ENCODE measurements at regions not wholly inside any gene's neighbourhood (a gene's known extent, or its start where the extent isn't known, plus 50 kb on each side); places are given as distances from the start of the nearest gene placed in this dataset.

DNA sequence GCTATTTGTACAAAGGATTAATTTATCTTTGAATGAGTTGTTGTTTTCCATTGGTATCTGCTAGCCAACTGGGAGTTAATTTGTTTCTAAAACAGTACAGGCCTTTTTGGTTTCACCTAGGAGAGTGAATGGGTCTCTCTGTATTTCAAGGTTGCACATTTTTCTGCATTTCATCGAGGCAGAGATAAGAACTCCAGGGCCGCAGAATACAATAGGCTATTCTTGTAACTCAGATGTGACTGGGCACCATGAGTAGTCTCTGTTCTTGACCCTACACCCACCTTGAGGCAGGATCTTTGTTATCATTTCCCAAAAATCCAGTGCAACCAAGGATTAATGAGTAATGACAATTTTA, 51.7 kb upstream of the OR9Q1 start:
- TF ChIP-seq, protein P1, sequence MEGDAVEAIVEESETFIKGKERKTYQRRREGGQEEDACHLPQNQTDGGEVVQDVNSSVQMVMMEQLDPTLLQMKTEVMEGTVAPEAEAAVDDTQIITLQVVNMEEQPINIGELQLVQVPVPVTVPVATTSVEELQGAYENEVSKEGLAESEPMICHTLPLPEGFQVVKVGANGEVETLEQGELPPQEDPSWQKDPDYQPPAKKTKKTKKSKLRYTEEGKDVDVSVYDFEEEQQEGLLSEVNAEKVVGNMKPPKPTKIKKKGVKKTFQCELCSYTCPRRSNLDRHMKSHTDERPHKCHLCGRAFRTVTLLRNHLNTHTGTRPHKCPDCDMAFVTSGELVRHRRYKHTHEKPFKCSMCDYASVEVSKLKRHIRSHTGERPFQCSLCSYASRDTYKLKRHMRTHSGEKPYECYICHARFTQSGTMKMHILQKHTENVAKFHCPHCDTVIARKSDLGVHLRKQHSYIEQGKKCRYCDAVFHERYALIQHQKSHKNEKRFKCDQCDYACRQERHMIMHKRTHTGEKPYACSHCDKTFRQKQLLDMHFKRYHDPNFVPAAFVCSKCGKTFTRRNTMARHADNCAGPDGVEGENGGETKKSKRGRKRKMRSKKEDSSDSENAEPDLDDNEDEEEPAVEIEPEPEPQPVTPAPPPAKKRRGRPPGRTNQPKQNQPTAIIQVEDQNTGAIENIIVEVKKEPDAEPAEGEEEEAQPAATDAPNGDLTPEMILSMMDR (IDR thresholded peaks at IDR 0.05; ENCODE audit: insufficient read depth, low read length, poor library complexity, severe bottlenecking) = no peak
- Histone ChIP-seq H3K36me3 (ENCODE audit: control insufficient read depth, insufficient read depth, low read length) (no peaks in the 10 kb centered on the region), H3K27me3 (ENCODE audit: control insufficient read depth, insufficient read depth, low read length) (no peaks in the 10 kb centered on the region), H3K4me3 (ENCODE audit: low read depth, low read length) (no peak overlapping the region)
- no peak for DNase-seq (ENCODE audit: low read depth)
